Spleen (tissue), 11 donors: ENCODE measurements at regions not wholly inside any gene's neighbourhood (a gene's known extent, or its start where the extent isn't known, plus 50 kb on each side); places are given as distances from the start of the nearest gene placed in this dataset.

Experiments used
- DNase-seq: peaks from one replicate; pipeline ENCODE4 v3.0.0-alpha.2; 2020
- H3K27ac ChIP-seq, 8 donors: fragments of 200-600 bp; sonication (generic) in 7 of 8; 1 replicate in 4 of 8; 2 replicates in 4 of 8; pipeline versions ENCODE4 v1.5.0 to v1.8.0; 2016 to 2021; ENCODE audit warnings: inconsistent platforms in 4 of 8, mild to moderate bottlenecking in 4 of 8, moderate library complexity in 1 of 8
- H3K27me3 ChIP-seq, 7 donors: fragments of 200-600 bp; sonication (generic) in 6 of 7; replicated peaks in 1 of 7; 1 replicate in 4 of 7; 2 replicates in 3 of 7; pipeline versions ENCODE4 v1.5.0 to v1.8.0; 2016 to 2021; ENCODE audit warnings: inconsistent platforms in 3 of 7, mild to moderate bottlenecking in 1 of 7
- H3K36me3 ChIP-seq, 6 donors: fragments of 200-600 bp; sonication (generic) in 5 of 6; 1 replicate in 4 of 6; 2 replicates in 2 of 6; pipeline versions ENCODE4 v1.5.0 to v1.8.0; 2016 to 2021; ENCODE audit warnings: inconsistent platforms in 2 of 6
- H3K4me1 ChIP-seq, 6 donors: fragments of 200-600 bp; sonication (generic) in 5 of 6; 1 replicate in 3 of 6; 2 replicates in 3 of 6; pipeline versions ENCODE4 v1.5.0 to v1.8.0; 2016 to 2021; ENCODE audit warnings: inconsistent platforms in 3 of 6
- H3K4me3 ChIP-seq, 8 donors: fragments of 200-600 bp; sonication (generic) in 7 of 8; 1 replicate in 4 of 8; 2 replicates in 4 of 8; pipeline versions ENCODE4 v1.5.0 to v1.8.0; 2016 to 2021; ENCODE audit warnings: inconsistent platforms in 4 of 8, mild to moderate bottlenecking in 4 of 8, moderate library complexity in 2 of 8
- H3K9me3 ChIP-seq, 8 donors: fragments of 200-600 bp; sonication (generic) in 7 of 8; 1 replicate in 4 of 8; 2 replicates in 4 of 8; pipeline versions ENCODE4 v1.5.0 to v1.8.0; 2016 to 2021; ENCODE audit warnings: inconsistent platforms in 4 of 8
- CTCF ChIP-seq, 11 experiments: fragments of 200-600 bp in 7 of 11; fragments of 450-650 bp in 4 of 11; sonication (generic) in 4 of 11; IDR thresholded peaks in 8 of 11; conservative IDR thresholded peaks in 3 of 11; 1 replicate in 7 of 11; 2 replicates in 4 of 11; pipeline versions ENCODE4 v1.4.0 to v1.8.0; 2016 to 2021; ENCODE audit warnings: antibody characterized with exemption in 11 of 11, inconsistent platforms in 4 of 11, mild to moderate bottlenecking in 1 of 11
- POLR2A ChIP-seq, 3 donors: fragments of 450-650 bp; IDR thresholded peaks; one replicate each; pipeline ENCODE4 v1.5.1; 2017; ENCODE audit warnings: antibody characterized with exemption in 3 of 3, mild to moderate bottlenecking in 1 of 3
- POLR2AphosphoS5 ChIP-seq, 3 donors: sonication (generic); formaldehyde crosslinking; IDR thresholded peaks; one replicate each; pipeline ENCODE4 v1.5.1; 2017; ENCODE audit warnings: antibody characterized with exemption in 3 of 3
- WGBS, 5 donors: extraction: QIAGEN DNeasy Blood & Tissue Kit in 3 of 5; methylation state at CpG; one replicate each; pipeline versions ENCODE4 v1.1.5 to v1.1.7; 2013 to 2018; 5-methylcytosine and 5-hydroxymethylcytosine counted together
- intact Hi-C: fragments of 100-400 bp; cut with DNase I; formaldehyde crosslinking; loops from one replicate; pipeline ENCODE4 v1.15.0; 2023; ENCODE audit warnings: low total_unique reads
- donor health status: healthy with polysubstance abuse.
- donor health status: DM: no; HTN: no; CAD: no; lungs with moderate emphysema.
- donor health status: DM: no; HTN: no; CAD: no.
- donor health status: Bipolar disorder and iron deficiency.
- donor health status: healthy.
- donor health status: DM: no; HTN: no; CAD: no.
- donor health status: DM: yes; HTN: yes; CAD: no.

- Histone ChIP-seq H3K4me3 (no peak overlapping the region), H3K36me3 (no peaks in the 10 kb centered on the region), H3K27ac (no peak overlapping the region), H3K9me3 (no peaks in the 10 kb centered on the region), H3K4me1 (no peaks in the 10 kb centered on the region), H3K27me3 (no peaks in the 10 kb centered on the region)
- DNase-seq = peak; percentile 37
- WGBS, 5 donors = 45 to 52% (median 47%) methylated on average over 12 of the region's 12 CpGs
- intact Hi-C loops = no loop called here
- TF ChIP-seq POLR2AphosphoS5 (IDR thresholded peaks at IDR 0.05) (no peak), POLR2A (IDR thresholded peaks at IDR 0.05) (no peak), CTCF (IDR thresholded peaks at IDR 0.05 in 8 of 11, conservative IDR thresholded peaks at IDR 0.05 in 3 of 11) (peak in 6 of 11 experiments; percentile 24 to 44 (median 36))
Observed at GRCh38 chr13:104571161-104571892, 1505.1 kb upstream of the SLC10A2 start.

GRCh38 chr13:104567114-104567513 lies 1500.9 kb upstream of the SLC10A2 start:
- no peak for DNase-seq
- intact Hi-C loops = no loop called here
- no peaks in the 10 kb centered on the region for H3K4me1 ChIP-seq
- no peaks in the 10 kb centered on the region for H3K27me3 ChIP-seq
- no peaks in the 10 kb centered on the region for H3K9me3 ChIP-seq
- no peak overlapping the region for H3K27ac ChIP-seq
- no peaks in the 10 kb centered on the region for H3K36me3 ChIP-seq
- no peak for TF ChIP-seq CTCF (IDR thresholded peaks at IDR 0.05 in 8 of 11, conservative IDR thresholded peaks at IDR 0.05 in 3 of 11)
- TF ChIP-seq POLR2AphosphoS5 (IDR thresholded peaks at IDR 0.05) = no peak
- TF ChIP-seq POLR2A (IDR thresholded peaks at IDR 0.05) = no peak
- 76 to 85% (median 81%) methylated on average over 5 of the region's 5 CpGs for WGBS, 5 donors
- H3K4me3 ChIP-seq = no peak overlapping the region

- Histone ChIP-seq H3K4me3 (no peak overlapping the region), H3K27me3 (no peaks in the 10 kb centered on the region), H3K36me3 (no peaks in the 10 kb centered on the region), H3K27ac (no peak overlapping the region), H3K4me1 (no peaks in the 10 kb centered on the region), H3K9me3 (no peaks in the 10 kb centered on the region)
- WGBS, 5 donors = 86 to 94% (median 89%) methylated on average over 4 of the region's 4 CpGs
- DNase-seq = no peak
- TF ChIP-seq POLR2AphosphoS5 (IDR thresholded peaks at IDR 0.05) (no peak), POLR2A (IDR thresholded peaks at IDR 0.05) (no peak), CTCF (IDR thresholded peaks at IDR 0.05 in 8 of 11, conservative IDR thresholded peaks at IDR 0.05 in 3 of 11) (no peak)
- intact Hi-C loops = no loop called here
Observed at GRCh38 chr13:104565888-104566287, 1499.7 kb upstream of the SLC10A2 start.

GRCh38 chr13:104553896-104554295 lies 1487.7 kb upstream of the SLC10A2 start:
- H3K4me3 ChIP-seq = no peak overlapping the region
- intact Hi-C loops = no loop called here
- DNase-seq = no peak
- 79 to 100% (median 93%) methylated on average over 1 of the region's 1 CpG for WGBS, 5 donors
- H3K36me3 ChIP-seq = no peaks in the 10 kb centered on the region
- peaks cover 0 to 2% (median 0%) of the 10 kb centered on the region in 8 donors for H3K9me3 ChIP-seq
- H3K27me3 ChIP-seq = no peaks in the 10 kb centered on the region
- TF ChIP-seq CTCF (IDR thresholded peaks at IDR 0.05 in 8 of 11, conservative IDR thresholded peaks at IDR 0.05 in 3 of 11) (no peak), POLR2AphosphoS5 (IDR thresholded peaks at IDR 0.05) (no peak)
- H3K4me1 ChIP-seq = no peaks in the 10 kb centered on the region
- no peak overlapping the region for H3K27ac ChIP-seq
